GM23248 (cell line): ENCODE measurements at regions not wholly inside any gene's neighbourhood (a gene's known extent, or its start where the extent isn't known, plus 50 kb on each side); places are given as distances from the start of the nearest gene placed in this dataset.
"Not testable (repeated sequence)": the region's sequence is repeated elsewhere in the genome, so short reads cannot be mapped to it uniquely, and the experiment has no call there.

ENCODE experiments used
- DNase-seq: peaks from one replicate; pipeline ENCODE4 v3.0.0-alpha.2; 2015
- H2AFZ ChIP-seq: fragments of 200-600 bp; sonication (generic); 2 replicates; pipeline ENCODE4 v1.6.1; 2016; ENCODE audit warnings: antibody characterized with exemption
- H3F3A ChIP-seq: fragments of 200-600 bp; sonication (generic); 2 replicates; pipeline ENCODE4 v1.6.1; 2016; ENCODE audit warnings: mild to moderate bottlenecking, antibody characterized with exemption, mixed run types; ENCODE audit not compliant: insufficient read depth
- H3K27ac ChIP-seq: fragments of 200-600 bp; sonication (generic); 2 replicates; pipeline ENCODE4 v1.5.1; 2016; ENCODE audit warnings: mild to moderate bottlenecking
- H3K27me3 ChIP-seq: fragments of 200-600 bp; sonication (generic); replicated peaks from 2 replicates; pipeline ENCODE4 v1.6.1; 2016; ENCODE audit warnings: mild to moderate bottlenecking; ENCODE audit not compliant: insufficient read depth
- H3K36me3 ChIP-seq: fragments of 200-600 bp; sonication (generic); 2 replicates; pipeline ENCODE4 v1.6.1; 2016; ENCODE audit warnings: low read depth, mild to moderate bottlenecking
- H3K4me1 ChIP-seq: fragments of 200-600 bp; sonication (generic); 2 replicates; pipeline ENCODE4 v1.6.1; 2016; ENCODE audit warnings: mild to moderate bottlenecking; ENCODE audit not compliant: insufficient read depth
- H3K4me2 ChIP-seq: fragments of 200-600 bp; sonication (generic); one replicate; pipeline ENCODE4 v1.6.1; 2016; ENCODE audit warnings: mild to moderate bottlenecking; ENCODE audit not compliant: unreplicated experiment
- H3K4me3 ChIP-seq: fragments of 200-600 bp; sonication (generic); 2 replicates; pipeline ENCODE4 v1.5.1; 2016; ENCODE audit warnings: mild to moderate bottlenecking
- H3K79me2 ChIP-seq: fragments of 200-600 bp; sonication (generic); 2 replicates; pipeline ENCODE4 v1.6.1; 2016; ENCODE audit warnings: mild to moderate bottlenecking; ENCODE audit not compliant: insufficient read depth
- H3K9ac ChIP-seq: fragments of 200-600 bp; sonication (generic); 2 replicates; pipeline ENCODE4 v1.6.1; 2016; ENCODE audit warnings: mild to moderate bottlenecking
- H3K9me2 ChIP-seq: fragments of 200-600 bp; sonication (generic); 2 replicates; pipeline ENCODE4 v1.6.1; 2016; ENCODE audit warnings: mixed run types, mild to moderate bottlenecking, moderate library complexity; ENCODE audit not compliant: insufficient read depth
- H3K9me3 ChIP-seq: fragments of 200-600 bp; sonication (generic); one replicate; pipeline ENCODE4 v1.6.1; 2017; ENCODE audit warnings: low read depth
- H4K20me1 ChIP-seq: fragments of 200-600 bp; sonication (generic); 2 replicates; pipeline ENCODE4 v1.6.0; 2016; ENCODE audit not compliant: insufficient read depth
- EZH2 ChIP-seq: fragments of 200-600 bp; sonication (generic); IDR thresholded peaks from 2 replicates; pipeline ENCODE4 v1.6.1; 2018; ENCODE audit warnings: antibody characterized with exemption, mild to moderate bottlenecking; ENCODE audit not compliant: insufficient read depth, poor library complexity, severe bottlenecking
- EZH2phosphoT487 ChIP-seq: fragments of 200-600 bp; sonication (generic); IDR thresholded peaks from 2 replicates; pipeline ENCODE4 v1.6.1; 2018; ENCODE audit warnings: antibody characterized with exemption, moderate library complexity, mild to moderate bottlenecking, low read depth; ENCODE audit not compliant: insufficient read depth
- WGBS, 2 experiments: methylation state at CpG; one replicate each; pipeline ENCODE4 v1.1.6; 2015 to 2017; ENCODE audit warnings: low lambda C conversion rate in 2 of 2, low coverage in 1 of 2; ENCODE audit errors: missing lambda C conversion rate in 2 of 2; 5-methylcytosine and 5-hydroxymethylcytosine counted together
- in situ Hi-C: fragments of 300-500 bp; cut with MboI; formaldehyde crosslinking; loops from 2 replicates; pipeline ENCODE4 v1.15.0; 2020

- Histone ChIP-seq H3K36me3 (no peaks in the 10 kb centered on the region), H3K9me3 (no peaks in the 10 kb centered on the region), H3K4me3 (no peak overlapping the region), H3K27me3 (no peaks in the 10 kb centered on the region), H4K20me1 (no peaks in the 10 kb centered on the region), H3F3A (no peaks in the 10 kb centered on the region), H3K79me2 (no peaks in the 10 kb centered on the region), H2AFZ (no peak overlapping the region), H3K9me2 (no peaks in the 10 kb centered on the region), H3K27ac (no peak overlapping the region), H3K4me2 (no peak overlapping the region), H3K4me1 (no peaks in the 10 kb centered on the region), H3K9ac (no peak overlapping the region)
- in situ Hi-C loops = no loop called here
- TF ChIP-seq EZH2 (no peak), EZH2phosphoT487 (no peak)
- DNase-seq = no peak
- WGBS, 2 experiments = 81 to 86% methylated on average over 3 of the region's 3 CpGs
These were observed 302.7 kb upstream of the NREP start for GRCh38 chr5:112059579-112060135.

GRCh38 chr5:112049738-112050137 is 292.7 kb upstream of the NREP start:
- Histone ChIP-seq H3K9ac (no peak overlapping the region), H3K9me2 (no peaks in the 10 kb centered on the region), H3K27me3 (no peaks in the 10 kb centered on the region), H2AFZ (no peak overlapping the region), H3F3A (no peaks in the 10 kb centered on the region), H3K4me3 (no peak overlapping the region), H3K36me3 (no peaks in the 10 kb centered on the region), H3K79me2 (no peaks in the 10 kb centered on the region), H3K4me2 (no peak overlapping the region), H4K20me1 (no peaks in the 10 kb centered on the region), H3K9me3 (no peaks in the 10 kb centered on the region), H3K27ac (no peak overlapping the region), H3K4me1 (no peaks in the 10 kb centered on the region)
- no peak for TF ChIP-seq EZH2phosphoT487
- 56 to 62% methylated on average over 3 of the region's 3 CpGs for WGBS, 2 experiments
- in situ Hi-C loops = no loop called here
- peak; percentile 14 for DNase-seq

DNA sequence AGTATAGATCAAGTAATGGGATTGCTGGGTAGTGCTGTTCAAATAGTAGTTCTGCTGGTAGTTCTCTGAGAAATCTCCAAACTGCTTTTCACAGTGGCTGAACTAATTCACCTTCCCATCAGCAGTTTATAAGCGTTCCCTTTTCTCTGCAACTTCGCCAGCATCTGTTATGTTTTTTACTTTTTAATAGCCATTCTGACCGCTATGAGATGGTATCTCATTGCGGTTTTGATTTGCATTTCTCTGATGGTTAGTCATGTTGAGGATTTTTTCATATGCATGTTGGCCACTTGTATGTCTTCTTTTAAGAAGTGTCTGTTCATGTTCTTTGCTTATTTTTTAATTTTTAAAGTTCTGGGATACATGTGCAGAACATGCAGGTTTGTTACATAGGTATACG is 279.2 kb upstream of the NREP start:
- Histone ChIP-seq H3K9me3 (no peaks in the 10 kb centered on the region), H3K4me1 (no peaks in the 10 kb centered on the region), H3K4me3 (no peak overlapping the region), H3K27me3 (no peaks in the 10 kb centered on the region), H3K27ac (no peak overlapping the region), H2AFZ (no peak overlapping the region), H4K20me1 (no peaks in the 10 kb centered on the region), H3K36me3 (no peaks in the 10 kb centered on the region), H3K9me2 (no peaks in the 10 kb centered on the region), H3K9ac (no peak overlapping the region), H3F3A (no peaks in the 10 kb centered on the region), H3K79me2 (no peaks in the 10 kb centered on the region), H3K4me2 (no peak overlapping the region)
- TF ChIP-seq EZH2 (no peak), EZH2phosphoT487 (no peak)
- WGBS, 2 experiments = 78 to 87% methylated on average over 5 of the region's 5 CpGs
- in situ Hi-C loops = no loop called here
- peak; percentile 29 for DNase-seq

GRCh38 chr5:112034421-112034979 is 277.5 kb upstream of the NREP start:
- H3K9me3 ChIP-seq = peaks cover 3% of the 10 kb centered on the region
- no peaks in the 10 kb centered on the region for H3F3A ChIP-seq
- H3K4me2 ChIP-seq = no peak overlapping the region
- in situ Hi-C loops = no loop called here
- H3K9ac ChIP-seq = no peak overlapping the region
- no peak overlapping the region for H3K4me3 ChIP-seq
- H3K4me1 ChIP-seq = no peaks in the 10 kb centered on the region
- no peaks in the 10 kb centered on the region for H4K20me1 ChIP-seq
- H2AFZ ChIP-seq = no peak overlapping the region
- no peak for TF ChIP-seq EZH2phosphoT487
- no peak for TF ChIP-seq EZH2
- H3K36me3 ChIP-seq = 0 out of 2 replicates have a peak, but pooled peaks cover 4% of the 10 kb centered on the region
- H3K9me2 ChIP-seq = no peaks in the 10 kb centered on the region
- no peaks in the 10 kb centered on the region for H3K27me3 ChIP-seq
- no peak overlapping the region for H3K27ac ChIP-seq
- no peak for DNase-seq
- H3K79me2 ChIP-seq = no peaks in the 10 kb centered on the region

GRCh38 chr5:112026879-112027278 is 269.9 kb upstream of the NREP start:
- H3F3A ChIP-seq, H3K27ac ChIP-seq, H3K9me2 ChIP-seq, H3K27me3 ChIP-seq, H3K79me2 ChIP-seq, H3K4me2 ChIP-seq, in situ Hi-C loops, H4K20me1 ChIP-seq, DNase-seq, H3K9ac ChIP-seq, H2AFZ ChIP-seq, H3K36me3 ChIP-seq, H3K9me3 ChIP-seq, H3K4me3 ChIP-seq: not testable (repeated sequence)
- whole genome bisulfite sequencing, 2 experiments = 68 to 70% methylated on average over 3 of the region's 3 CpGs
- H3K4me1 ChIP-seq = peaks cover 12% of the 10 kb centered on the region
